CD4-positive, alpha-beta T cell treated with Interferon alpha-2 for 1 hour (primary cell): ENCODE measurements at regions not wholly inside any gene's neighbourhood (a gene's known extent, or its start where the extent isn't known, plus 50 kb on each side); places are given as distances from the start of the nearest gene placed in this dataset.

Experiments
- DNase-seq, 2 donors: peaks; one replicate each; pipeline ENCODE4 v3.0.0-alpha.2; 2020 to 2022

DNA sequence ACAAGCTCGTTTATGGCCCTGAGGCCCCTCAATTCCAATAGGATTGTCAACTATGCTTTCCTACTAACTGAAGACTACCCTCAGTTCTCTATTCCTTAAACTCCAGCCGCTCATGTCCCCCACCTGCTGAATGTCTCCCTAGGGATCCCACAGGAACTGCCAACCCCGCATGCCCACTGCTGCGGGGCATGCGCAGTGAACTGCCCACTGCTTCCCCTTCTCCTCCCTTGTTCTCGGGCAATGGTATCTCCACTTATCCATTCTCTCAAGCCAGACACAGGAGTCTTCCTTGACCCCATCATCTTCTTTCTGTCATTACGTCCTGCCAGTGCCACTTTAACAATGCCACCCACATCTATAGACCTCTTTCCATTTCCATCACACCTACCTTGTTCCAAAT, 90.0 kb downstream of the FGF18 start:
- DNase-seq, result no peak

DNA sequence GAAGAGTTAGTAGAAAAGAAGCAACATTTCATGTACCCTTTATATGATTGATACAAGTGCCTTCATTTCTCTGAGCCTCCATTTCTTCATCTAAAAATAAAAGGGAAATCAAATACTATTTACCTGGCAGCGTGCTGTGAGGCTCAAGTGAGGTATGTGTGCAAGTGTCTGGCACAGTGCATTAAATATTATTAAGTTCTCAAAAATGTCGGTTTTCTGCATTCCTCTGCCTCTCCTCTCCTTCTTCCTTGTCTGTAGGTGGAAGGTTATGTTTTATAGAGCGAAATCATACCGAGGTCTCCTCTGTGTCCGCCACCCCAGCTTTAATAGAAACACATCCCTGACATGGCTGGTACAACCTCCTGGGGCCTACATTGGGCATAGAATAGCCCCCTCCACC, 93.0 kb downstream of the FGF18 start:
- no peak for DNase-seq

DNA sequence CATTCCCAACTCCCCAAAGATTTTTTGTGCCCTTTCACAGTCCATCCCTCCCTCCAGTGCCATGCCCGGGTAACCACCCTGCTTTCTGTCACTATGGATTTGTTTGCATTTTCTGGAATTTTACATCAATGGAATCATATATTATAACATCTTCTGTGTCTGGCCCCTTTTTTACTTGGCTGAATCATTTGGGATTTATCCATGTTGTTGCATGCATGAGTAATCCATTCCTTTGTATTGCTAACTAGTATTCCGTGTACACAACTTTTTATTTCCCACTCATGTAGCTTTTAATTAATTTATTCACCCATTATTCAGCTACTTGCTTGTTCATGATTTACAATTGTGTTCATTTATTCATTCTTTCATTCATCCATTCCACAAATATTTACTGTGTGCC, 94.1 kb downstream of the FGF18 start:
- no peak for DNase-seq

DNA sequence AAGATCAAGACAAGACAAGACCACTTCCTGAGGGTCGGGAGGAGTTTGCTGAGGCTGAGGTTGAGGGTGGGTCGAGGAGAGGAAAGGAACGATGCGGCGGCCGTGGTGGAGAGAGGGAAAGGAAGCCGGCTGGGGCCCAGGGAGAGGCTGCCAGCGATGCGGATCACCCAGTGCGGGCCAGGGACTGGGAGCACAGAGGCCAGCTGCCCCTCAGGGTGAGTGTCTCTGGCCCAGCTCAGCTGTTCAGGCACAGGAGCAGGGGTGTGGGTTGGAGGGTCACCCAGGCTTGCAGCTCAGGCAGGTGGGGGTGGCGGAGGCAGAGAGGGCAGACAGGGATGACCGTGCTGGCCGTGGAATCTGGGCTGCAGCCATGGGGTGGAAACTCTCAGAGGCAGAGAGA, 99.5 kb downstream of the FGF18 start:
- DNase-seq, result no peak

DNA sequence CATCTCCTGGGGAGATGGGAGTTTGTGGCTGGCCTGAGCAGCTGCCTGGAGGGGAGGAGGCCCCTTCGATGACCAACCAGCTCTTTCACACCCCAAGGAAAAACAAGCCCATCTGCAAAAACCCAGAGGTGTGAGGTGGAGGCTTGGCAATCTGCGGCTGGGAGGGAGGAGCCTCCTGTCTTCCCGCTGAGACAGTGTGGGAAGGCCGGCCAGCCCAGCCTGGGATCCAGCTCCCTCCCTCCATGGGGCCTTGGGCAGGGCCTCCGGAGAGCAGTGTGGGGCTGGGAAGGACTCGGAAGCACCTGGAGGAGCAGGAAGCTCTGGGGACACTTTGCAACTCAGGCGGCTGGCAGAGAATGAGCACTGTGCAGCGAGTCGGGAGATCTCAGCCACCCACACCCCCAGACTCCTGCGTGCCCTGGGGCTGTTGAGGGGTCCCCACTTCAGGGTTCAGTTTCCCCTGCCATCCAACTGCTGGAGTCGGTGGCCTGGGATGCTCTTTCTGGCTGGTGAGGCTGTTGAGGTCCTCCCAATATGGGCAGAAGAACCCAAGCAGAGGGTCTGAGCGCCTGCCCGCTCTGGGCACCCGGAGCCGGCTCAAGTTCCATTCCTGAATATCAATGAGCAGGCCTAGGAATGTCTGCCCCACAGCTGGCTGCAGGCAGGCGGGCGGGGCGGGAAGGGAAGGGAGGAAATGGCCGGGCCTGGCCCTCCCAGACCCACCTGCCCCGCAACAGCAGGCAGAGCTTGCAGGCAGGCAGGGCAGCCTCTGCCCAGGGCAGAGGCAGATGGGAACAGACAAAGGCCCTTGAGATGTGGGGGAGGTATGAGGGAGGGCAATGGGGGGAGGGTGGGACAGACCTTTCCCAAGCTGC, 101.1 kb downstream of the FGF18 start:
- no peak for DNase-seq

DNA sequence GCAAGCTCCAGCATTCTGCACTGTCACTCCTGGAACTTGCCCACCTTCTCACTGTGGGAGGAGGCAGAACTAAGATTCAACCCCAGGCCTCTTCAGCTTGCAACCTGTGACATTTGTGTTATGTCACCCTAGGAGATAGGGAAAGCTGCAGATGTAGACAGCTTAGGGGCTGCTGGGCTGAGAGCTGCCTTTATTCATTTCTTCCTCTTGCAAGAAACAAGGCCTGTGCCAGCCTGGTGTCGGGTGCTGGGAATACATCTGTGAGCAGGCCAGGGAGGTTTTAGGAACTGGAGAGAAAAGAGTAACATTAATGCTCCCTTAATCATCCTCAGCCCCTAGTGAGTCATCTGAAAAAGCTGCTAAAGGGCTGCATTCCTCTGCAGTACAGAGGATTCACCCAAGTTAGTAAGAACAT, 101.8 kb downstream of the FGF18 start:
- DNase-seq, result no peak

DNA sequence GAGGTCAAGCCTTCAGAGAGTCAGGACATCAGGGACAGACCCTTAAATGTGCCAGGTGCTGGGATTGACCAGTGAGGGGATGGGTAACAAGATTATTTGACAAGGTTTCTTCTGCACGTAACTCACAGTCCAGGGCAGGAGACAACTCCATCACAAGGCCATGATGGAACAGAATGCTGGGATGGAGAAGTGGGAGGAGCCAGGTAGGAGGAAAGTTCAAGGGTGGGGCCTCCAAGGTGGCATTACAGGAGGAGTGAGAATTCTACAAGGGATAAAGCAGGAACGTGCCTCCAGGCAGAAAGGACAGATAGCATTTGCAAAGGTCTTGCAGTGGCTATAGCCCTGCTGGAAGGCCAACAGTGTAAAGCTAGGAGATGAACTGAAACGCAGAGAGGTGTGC, 102.2 kb downstream of the FGF18 start:
- no peak for DNase-seq

DNA sequence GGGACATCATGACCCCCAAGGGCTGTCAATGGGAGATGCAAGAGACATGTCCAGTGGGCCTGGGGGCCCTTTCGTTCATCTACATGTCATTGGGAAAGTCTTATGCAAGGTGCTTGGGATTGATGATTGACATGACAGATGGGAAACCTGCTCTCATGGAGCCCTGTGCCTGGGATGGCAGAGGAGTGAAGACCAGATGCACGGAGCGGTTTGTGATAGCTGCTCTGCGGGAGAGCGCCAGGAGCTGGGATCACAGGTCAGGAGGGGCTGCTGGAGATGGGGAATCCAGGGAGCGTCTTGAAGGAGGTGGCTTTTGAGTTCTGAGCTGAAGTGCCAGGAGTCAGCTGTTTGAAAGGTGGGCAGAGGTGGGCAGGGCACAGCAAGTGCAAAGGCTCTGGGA, 104.3 kb downstream of the FGF18 start:
- DNase-seq, result no peak

DNA sequence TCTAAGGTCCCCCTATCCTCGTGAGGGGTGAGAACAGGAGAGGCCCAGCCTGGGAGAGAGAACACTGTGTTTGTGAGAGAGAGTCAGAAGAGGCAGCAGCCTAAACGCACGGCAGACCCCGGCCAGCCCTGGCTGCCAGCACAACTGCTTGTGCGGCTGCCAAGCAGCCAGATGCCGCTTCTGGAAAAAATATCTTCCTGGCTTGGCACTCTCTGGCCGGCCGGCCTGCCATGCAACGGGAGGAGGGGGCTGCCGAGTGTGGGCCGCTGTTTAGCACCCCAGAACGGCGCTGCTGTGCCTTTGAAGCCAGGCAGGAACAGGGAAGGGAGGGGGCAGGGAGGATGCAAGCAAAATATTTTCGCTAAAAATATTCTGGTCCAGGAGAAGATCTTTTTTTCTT, 105.0 kb downstream of the FGF18 start:
- no peak for DNase-seq

DNA sequence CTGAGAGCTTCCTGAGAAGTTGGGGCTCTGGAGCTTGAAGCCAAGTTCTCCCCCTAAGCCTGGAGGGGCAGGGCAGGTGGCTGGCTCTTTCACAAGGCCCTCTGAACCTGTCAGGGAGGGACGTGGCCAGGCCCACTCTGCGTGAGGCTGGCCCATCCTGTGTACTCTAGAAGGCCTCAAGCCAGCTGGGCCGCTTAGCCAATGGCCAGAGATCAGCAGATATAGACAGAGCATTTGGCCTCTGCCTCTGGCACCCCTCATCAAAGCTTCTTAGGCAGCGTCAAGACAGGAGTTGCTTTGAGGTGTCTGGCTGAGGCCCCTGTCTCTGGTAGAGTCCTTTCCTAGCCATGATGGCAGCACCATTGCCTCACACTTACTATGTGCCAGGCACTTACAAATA, 105.6 kb downstream of the FGF18 start:
- DNase-seq, result no peak

DNA sequence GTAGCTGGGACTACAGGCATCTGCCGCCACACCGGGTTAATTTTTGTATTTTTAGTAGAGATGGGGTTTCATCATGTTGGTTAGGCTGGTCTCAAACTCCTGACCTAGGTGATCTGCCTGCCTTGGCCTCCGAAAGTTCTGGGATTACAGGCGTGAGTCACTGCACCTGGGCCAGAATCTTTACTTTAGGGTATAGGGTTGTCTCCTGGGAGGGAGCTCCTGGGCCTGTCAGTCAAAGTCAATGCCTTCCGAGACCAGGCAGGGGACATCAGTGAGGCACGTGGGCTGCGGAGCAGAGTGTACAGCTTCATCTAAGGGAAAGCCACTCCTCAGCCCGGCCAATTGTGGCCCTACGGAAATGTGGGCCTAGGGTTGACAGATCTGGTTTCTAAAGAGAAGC, 108.6 kb downstream of the FGF18 start:
- DNase-seq, result no peak

DNA sequence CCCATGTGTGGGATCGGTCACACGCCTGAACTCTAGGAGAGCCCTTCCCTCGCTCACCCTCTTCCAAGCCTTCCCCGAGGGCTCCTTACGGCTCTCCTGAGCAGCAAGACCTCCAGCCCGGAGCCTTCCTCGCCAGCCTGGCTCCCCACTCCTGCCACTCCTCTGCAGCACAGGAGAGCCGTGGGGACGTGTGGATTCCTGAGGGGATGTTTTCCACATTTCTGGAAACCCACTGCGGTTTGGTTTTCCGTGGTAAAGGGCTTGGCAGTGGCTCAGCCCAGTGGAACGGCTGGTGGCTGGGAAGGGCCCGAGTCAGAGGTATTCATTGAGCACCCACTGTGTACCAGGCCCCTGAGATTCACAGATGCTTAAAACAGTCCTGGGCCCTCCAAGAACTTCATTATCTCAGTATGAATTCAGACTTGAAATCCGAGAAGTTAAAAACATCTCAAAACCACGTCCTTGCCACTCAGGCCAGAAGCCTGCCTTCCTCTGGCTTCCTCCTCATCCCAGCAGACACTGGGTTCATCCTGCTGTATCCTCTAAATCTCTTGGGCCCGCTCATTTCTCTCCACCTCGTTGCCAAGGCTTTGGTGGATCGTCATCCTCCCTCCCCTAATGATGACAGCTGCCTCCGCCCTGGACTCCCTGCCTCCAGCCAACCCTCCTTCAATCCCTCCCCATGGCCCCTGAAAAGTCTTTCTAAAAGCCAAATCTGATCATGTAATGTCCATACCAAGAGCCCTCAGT, 109.6 kb downstream of the FGF18 start:
- no peak for DNase-seq

DNA sequence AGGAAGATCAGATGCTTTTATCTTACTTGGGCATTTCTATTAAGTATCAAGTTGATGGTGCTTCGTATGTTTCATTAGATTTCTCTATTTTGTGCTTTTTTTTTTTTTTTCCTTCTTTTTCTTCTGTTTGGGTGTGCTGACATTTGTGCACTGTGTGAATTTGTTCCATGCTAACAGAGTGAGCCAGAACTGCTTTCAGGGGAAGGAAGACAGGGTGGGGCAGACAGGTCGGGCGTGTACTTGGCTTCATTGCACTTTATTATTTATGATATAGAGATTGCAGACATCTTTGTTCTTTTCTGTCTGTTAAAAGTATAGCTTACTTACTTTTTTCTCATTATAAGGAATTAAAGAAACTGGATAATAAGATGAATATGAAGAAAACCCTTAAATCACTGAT, 112.2 kb downstream of the FGF18 start:
- no peak for DNase-seq

DNA sequence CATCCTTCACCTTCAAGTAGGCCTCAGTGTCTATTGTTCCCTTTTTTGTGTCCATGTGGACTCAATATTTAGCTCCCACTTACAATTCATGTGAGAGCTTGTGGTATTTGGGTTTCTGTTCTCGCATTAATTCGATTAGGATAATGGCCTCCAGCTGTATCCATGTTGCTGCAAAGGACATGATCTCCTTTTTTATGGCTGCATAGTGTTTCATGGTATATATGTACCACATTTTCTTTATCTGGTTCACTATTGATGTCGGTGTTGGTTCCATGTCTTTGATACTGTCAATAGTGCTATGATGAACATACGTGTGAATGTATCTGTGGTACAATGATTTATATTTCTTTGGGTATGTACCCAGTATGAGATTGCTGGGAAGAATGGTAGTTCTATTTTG, 113.7 kb downstream of the FGF18 start:
- DNase-seq, result no peak

DNA sequence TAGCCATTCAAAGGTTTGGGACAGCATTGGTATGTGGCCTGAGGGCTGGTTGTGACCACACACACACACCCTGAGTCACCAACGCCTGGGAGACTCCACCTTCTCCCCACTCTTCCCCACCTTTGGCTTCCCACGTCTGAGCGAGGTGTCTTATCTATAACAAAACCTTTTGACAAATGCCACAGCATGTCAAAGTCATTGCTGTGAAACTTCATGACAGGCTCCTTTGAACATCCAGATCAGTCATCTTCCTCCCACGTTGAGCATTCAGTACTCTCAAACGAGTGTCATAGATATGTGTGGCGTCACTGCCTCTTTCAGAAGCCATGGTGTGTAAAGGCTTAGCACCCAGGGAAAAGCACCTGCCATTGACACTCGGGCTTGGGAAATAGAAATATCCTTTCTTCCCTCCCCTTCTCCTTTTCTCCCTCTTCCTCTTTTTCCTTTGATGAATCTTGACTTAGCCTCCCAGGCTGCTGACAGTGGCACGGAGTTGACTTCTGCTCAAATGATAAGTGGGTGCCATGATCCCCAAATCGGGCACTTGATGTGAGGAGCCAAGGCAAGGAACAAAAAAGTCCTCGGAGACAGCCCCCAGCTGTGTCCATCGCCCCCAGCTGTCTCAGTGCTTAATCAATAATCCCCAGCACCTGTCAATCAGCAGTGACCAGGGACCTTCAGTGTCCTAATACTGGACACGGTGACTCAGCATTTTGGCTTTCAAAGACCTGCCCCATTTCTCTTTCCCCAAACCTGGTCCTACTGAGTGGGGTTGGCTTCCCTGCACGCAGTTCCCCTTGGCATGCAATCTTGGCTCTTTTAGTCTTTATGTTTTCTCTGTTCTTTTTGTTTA, 114.8 kb downstream of the FGF18 start:
- DNase-seq, result no peak

DNA sequence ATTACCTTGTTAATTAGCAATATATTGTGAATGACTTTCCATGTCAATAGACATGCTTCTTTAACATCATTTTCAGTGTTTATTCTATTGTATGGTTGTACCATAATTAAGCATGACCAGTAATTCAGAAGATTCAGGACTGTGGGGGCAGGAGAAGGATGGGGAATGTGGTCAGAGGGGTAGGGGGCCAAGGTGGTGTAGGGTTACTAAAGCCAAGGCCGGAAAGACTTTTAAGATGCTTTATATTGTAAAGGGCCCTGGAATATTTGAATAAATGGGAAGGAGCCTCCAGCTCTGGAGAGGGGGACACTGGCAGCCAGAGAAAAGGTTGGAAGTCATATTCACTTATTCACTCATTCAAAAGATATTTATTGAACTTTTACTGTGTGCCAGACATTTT, 115.7 kb downstream of the FGF18 start:
- no peak for DNase-seq

DNA sequence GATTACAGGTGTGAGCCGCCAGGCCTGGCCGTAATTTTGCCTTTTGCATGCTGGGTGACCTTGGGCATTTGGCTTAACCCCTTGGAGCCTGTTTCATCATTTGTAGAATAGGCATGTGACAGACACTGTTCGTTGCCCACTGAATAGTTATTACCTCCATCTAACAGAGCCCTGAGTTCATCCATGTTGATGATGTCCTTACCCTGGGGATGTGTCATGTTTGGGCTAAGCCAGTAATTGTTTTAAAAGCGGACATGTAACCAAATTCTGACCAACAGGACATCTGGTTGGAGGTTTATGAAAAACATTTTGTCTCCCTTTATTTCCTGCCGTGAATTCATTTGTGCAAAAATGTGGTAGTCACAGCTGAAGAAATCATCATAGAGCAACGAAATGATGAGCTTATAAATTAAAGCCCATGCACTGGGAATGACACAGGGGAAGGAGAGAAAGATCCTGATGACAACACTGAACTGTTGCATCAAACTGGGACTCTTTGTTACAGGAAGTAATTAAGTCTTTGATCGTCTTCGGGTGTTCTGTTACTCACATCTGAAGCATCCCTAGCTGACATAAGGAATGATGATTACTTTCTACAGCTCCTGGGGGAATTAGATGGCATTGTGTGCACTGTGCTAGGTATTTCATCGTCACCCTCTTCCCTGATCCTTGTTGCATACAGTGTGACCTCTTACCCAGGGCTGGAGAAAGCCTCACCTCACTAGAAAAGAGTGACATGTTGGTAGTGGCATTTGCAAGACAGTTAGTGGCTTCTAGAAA, 117.8 kb downstream of the FGF18 start:
- no peak for DNase-seq

DNA sequence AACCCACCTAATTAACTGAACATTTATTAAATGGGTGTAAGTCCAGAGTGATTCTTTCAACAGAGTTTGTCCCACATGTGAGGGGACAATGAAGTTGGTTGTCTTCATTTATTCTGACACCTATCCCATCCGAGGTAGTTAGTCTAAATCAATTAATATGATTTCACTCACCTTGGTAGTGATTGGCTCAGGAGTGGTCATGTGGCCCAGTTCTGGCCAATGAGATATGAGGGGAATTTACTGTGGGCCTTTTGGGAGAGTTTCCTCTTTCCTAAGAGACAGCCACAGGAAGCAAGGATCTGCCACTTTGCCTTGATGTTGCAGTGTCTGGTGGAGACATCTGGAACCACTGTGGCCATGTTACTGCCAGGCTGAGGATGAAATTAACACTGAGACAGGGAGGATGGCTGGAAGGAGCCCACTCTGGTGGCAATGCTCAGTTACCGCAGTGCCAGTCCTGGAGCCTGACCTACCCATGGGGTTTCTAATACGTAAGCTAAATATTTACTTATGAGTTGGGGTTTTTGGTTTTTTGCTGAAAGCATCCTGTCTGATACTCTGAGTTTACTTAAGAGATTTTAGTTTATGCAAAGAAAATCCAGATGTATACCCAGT, 118.6 kb downstream of the FGF18 start:
- DNase-seq, result no peak

DNA sequence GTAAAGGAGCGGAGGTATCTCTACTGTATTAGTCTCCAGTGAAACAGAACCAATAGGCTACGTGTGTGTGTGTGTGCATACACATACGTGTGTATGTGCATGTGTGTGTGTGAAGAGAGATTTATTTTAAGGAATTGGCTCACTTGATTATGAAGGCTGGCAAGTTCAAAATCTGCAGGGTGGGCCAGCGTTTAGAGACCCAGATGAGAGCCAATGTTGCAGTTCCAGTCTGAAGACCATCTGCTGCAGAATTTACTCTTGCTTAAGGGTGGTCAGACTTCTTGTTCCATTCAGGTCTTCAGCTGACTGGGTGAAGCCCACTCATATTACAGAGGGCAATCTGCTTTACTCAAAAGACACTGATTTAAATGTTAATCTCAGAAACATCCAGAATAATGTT, 119.2 kb downstream of the FGF18 start:
- no peak for DNase-seq

DNA sequence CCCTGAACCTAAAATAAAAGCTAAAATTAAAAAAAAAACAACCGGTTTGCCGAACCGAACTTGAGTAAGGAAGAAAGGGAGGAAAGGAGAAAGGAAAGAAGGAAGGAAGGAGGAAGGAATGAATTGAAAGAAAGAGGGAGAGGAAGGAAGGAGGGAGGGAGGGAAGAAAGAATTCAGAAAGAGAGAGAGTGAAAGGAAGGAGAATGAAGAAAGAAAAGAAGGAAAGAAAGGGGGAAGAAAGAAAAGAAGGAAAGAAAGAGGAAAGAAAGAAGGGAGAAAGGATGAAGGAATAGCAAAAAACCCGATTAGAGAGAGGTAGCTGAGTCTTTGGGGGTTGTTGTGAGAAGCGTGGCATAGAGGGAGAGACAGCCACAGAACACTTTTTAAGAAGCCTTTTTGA, 121.4 kb downstream of the FGF18 start:
- DNase-seq, result no peak

DNA sequence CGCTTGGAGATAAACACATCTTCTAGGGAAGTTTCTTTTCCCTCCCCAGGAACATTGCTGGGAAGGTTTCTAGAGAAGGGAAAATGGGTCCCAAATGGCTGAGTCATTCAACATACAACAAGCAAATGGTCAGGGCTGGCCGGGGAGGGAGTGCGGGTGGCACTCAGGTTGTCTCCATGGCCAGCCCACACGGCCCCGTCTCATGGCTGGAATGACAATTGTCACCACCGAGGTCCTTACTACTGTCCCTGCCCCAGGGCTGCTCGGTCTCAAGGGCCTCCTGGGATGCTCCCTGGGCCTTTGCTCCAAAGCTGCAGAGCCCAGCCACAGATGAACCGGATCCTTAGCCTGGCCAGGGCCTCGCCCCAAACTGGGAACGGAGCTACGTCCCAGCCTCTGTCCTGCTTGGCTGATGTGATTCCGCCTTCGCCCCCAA, 121.9 kb downstream of the FGF18 start:
- no peak for DNase-seq

DNA sequence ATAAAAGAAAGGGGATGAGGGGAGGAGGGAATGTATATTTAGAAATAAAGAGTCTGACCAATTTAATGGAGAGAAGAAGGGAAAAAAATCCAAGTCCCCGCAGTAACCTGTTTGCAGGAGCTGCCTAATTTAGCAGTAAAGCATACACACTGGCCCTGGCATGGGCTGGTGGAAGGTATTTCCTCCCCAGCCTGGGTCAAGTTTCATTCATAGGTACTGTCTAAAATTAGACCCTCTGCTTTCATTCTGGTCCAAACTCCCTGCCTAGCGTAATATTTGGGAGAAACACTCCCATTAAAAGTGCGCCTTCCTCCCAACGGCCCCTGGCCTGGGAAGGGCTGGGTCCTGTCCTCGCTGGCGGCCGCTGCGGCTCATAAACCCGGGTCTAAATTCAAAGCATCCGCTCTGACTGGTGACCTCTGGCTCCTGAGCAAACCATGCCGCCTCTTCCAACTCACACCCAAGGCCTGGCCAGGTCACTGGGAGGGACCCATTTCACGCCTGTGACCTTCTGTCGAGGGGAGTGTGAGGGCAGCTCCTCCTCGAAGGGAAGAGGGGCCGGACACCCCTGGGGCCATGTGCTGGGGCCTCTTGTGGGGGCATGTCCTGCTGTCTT, 123.2 kb downstream of the FGF18 start:
- no peak for DNase-seq
